ENCODE measurements at regions not wholly inside any gene's neighbourhood (a gene's known extent, or its start where the extent isn't known, plus 50 kb on each side); places are given as distances from the start of the nearest gene placed in this dataset.
"Not testable (repeated sequence)": the region's sequence is repeated elsewhere in the genome, so short reads cannot be mapped to it uniquely, and the experiment has no call there.

DNA sequence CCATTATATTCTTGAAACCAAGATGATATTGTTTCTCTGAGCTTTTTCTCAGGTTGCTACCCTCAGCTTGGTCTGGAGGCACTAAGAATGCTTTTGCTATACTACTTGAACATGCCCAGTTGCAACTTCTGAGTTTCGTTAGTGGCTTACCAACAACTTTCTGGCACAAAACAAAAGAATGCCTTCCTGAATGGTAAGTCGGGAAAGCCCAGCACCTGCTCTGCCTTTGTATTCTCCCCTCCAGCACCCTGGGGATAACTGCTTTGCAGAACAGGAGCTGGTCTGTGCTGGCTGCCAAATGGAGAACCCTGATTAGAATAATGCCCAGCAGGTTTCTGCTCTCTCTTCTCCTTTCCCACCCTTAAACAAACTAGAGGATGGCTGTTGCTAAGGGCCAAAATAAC, 149.3 kb downstream of the TGFB2 start:
- FAIRE-seq (no peak), DNase-seq (ENCODE audit: low spot score in 2 of 2) (no peak)

- FAIRE-seq (no peak), DNase-seq (ENCODE audit: low spot score in 2 of 2) (no peak)
These were observed 150.8 kb downstream of the TGFB2 start for GRCh38 chr1:218495931-218496330.

- DNase-seq (ENCODE audit: low spot score in 2 of 2) (no peak), FAIRE-seq (no peak)
These were observed 151.4 kb downstream of the TGFB2 start for GRCh38 chr1:218496561-218496960.

DNA sequence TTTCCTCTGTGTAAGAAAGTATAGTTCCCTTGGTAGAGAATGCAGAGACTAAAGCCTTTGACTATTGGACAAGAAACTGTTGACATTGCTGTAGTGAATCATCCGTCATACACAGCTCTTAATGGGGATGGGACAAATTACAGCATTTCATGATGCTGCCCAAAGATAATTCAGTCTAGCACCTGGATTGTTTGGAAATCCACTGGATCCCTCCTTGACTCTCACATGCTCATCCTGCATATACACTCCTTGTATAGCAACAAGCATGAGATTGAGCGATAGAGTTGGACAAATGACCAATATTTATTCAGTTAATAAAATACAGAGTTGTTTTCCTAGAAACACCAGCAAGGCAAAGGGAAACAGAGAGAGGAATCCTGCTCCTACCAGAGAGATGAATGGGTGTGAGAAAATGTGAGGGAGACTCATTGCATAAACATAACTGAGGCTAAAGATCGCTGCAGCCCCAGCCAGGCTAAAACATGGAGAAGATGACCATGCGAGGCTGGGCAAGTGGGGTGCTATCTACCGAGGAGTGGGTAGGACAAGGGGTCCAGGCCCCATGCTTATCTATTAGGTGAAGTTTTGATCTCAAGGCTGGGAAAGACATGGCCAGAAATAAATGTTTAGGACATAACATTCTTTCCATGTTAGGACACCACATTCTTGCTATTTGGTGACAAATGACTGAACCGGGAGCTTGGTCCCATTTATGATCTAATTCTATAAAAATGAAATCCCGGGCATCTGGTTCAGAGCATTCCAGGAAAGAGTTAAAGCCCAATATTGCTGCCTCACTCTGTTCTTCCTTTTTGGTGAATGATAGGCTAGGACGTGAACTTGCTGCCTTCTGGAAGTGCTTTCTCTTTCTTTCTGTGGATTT, 153.2 kb downstream of the TGFB2 start:
- FAIRE-seq (no peak), DNase-seq (ENCODE audit: low spot score in 2 of 2) (no peak)

GRCh38 chr1:218499011-218499691, 154.0 kb downstream of the TGFB2 start:
- DNase-seq (ENCODE audit: low spot score in 2 of 2), result no peak
- no peak for FAIRE-seq

DNA sequence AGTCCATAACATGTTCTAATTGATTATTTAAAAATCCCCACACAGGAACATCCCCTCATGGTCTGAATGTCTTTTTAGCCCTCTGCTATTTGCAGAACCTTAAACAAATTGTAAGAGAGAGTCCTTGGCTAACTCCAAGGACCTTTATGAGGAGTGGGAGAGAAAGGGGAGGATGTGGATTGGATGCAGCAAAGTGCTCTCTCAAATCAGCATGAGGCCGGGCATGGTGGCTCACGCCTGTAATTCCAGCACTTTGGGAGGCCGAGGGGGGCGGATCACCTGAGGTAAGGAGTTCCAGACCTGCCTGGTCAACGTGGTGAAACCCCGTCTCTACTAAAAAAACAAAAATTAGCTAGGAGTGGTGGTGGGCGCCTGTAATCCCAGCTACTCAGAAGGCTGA, 154.8 kb downstream of the TGFB2 start:
- no peak for FAIRE-seq
- no peak for DNase-seq (ENCODE audit: low spot score in 2 of 2)

DNA sequence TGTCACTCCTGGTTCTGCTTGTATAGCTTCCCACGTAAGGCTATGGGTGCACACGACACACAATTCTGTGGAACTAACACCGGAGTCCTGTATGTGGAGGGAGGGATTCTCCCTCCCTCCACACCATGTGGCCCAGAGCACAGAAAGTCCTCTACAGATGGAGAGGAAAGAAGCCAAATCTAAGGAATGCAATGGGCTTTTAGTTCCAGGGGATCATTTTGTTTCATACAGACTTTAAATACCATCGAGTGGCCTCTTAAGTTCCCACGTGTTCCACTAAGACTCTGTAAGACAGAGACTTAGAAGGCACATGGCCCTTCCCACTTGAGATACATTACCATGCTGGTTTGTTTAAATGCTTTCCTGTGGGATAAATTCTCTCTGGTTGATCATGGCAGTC, 156.0 kb downstream of the TGFB2 start:
- FAIRE-seq, result no peak
- DNase-seq (ENCODE audit: low spot score in 2 of 2), result no peak

DNA sequence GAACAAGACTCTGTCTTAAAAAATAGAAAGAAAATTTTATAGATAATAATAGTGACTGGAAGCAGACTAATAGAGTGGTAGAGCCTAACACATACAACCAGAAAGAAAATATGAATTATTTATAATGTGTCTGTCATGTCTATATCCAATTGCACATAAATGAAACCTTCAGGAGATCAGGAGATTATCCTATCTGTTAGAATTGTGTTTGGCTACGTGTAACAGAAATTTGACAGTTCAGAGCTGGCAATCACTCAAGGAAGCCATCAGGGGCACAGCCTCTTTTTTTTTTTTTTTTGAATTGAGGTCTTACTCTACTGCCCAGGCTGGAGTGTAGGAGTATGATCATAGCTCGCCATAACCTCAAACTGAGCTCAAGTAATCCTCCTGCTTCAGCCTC, 157.2 kb downstream of the TGFB2 start:
- FAIRE-seq, result no peak
- no peak for DNase-seq (ENCODE audit: low spot score in 2 of 2)

GRCh38 chr1:218503102-218503501, 158.0 kb downstream of the TGFB2 start:
- FAIRE-seq, result no peak
- no peak for DNase-seq (ENCODE audit: low spot score in 2 of 2)

GRCh38 chr1:218507355-218508002, 162.3 kb downstream of the TGFB2 start:
- DNase-seq (ENCODE audit: low spot score in 2 of 2) (no peak), FAIRE-seq (no peak)

GRCh38 chr1:218510153-218510772, 165.1 kb downstream of the TGFB2 start:
- FAIRE-seq (no peak), DNase-seq (ENCODE audit: low spot score in 2 of 2) (no peak)

- DNase-seq (ENCODE audit: low spot score in 2 of 2), result no peak
- no peak for FAIRE-seq
These were observed 168.2 kb downstream of the TGFB2 start for GRCh38 chr1:218513328-218513727.

DNA sequence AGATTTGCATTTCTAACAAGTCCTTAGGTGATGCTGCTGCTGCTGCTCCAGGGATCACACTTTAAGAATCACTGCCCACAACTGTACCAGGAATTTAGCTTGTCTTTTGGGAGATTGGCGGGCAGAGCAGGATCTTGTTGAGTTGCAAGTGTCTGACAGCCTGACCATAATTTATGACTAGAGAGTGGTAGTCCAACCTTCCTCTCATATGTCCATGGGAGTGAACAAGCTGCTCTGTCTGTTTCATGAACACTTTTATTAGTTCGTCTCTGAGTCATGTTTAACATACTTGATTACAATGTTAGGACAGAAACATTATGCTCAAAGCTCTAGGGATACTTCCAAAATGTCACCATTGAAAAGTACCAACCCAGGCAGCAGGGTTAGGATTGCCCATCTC, 169.6 kb downstream of the TGFB2 start:
- FAIRE-seq, result no peak
- no peak for DNase-seq (ENCODE audit: low spot score in 2 of 2)

- DNase-seq (ENCODE audit: low spot score in 2 of 2) (no peak), FAIRE-seq (no peak)
These were observed 171.4 kb downstream of the TGFB2 start for GRCh38 chr1:218516526-218516925.

DNA sequence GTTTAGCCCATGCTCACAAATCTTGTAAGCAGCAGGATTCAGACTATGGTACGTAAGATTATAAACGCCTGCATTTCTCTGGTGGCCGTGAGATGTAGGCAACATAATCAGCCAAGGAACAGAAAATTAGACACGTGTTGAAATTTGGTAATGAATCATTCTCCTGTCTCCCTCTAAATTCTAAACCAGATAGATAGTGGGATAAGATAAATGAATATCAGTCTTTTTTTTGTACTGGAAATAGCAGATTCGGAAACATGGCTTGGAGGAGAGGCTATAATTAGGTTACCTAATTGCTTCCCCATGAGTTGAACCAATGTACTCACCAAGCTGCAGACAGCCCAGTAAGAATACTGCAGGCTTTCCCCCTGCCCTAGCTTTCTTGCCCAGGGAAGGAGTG, 172.3 kb downstream of the TGFB2 start:
- no peak for FAIRE-seq
- no peak for DNase-seq (ENCODE audit: low spot score in 2 of 2)

DNA sequence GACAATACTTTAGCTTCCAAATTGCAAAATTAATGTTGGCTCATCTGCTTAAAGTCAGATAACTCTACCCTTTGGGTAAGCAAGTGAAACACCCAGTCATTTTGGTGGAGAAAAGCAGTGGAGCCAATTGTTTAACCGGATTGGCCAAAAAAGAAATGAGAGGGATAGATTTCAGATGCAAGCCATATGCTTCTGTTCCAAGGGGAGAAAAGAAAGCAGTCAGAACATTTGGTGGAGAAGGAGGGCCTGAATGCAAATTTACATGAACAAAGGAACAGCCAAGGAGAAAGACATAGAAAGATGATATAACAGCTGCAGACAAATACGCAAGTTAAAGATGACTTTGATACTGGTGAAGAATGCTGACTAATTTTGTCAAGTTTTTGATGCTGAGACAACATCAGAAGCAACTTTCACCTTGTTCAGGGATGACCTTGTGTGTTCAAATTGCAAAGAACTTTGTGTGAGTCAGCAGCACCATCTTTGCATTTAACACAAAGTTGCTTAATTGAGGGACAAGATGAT, 173.1 kb downstream of the TGFB2 start:
- DNase-seq (ENCODE audit: low spot score in 2 of 2) (no peak), FAIRE-seq (no peak)

GRCh38 chr1:218520646-218521045, 175.5 kb downstream of the TGFB2 start:
- FAIRE-seq; DNase-seq (ENCODE audit: low spot score in 2 of 2): not testable (repeated sequence)

GRCh38 chr1:218521414-218522169, 176.5 kb downstream of the TGFB2 start:
- peak in 1 of 2 donors; percentile 17 for DNase-seq (ENCODE audit: low spot score in 2 of 2)
- FAIRE-seq, result no peak

DNA sequence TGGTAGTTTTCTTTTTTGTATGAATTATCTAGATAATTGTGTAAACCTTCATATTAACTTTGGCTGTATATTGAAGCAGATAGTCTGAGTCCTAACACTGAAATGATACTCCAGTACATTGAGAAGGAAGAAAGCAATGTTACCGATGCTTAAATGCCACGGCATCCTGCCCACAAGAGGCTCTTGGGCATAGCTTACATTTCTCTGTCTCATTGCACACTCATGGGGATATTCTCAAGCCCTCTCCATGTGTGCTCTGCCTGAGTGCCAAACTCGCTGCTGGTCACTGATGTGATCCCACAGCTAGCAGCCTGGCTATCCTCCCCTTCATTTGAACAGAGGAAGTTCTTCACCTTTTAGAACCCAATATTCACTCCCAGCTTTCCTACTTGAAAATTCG, 179.4 kb downstream of the TGFB2 start:
- no peak for DNase-seq (ENCODE audit: low spot score in 2 of 2)
- no peak for FAIRE-seq

DNA sequence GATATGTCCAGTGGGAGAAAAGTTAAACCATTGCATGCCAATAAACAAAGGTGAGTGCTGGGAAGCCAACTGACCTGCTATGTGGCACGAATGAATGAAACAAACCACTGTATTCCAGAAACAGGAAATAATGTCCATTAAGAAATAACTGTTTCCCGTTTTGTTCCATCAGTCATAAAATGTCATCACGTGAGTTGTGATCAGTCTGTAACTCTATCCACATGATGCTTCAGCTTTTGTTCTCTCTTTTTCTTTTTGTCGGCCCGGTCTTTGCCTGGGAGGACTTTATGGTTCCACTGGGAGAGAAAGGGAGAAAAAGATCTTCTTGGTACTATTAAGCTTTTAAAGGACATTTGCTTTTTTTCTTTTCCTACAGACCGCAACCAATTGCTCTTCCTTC, 179.9 kb downstream of the TGFB2 start:
- no peak for FAIRE-seq
- no peak for DNase-seq (ENCODE audit: low spot score in 2 of 2)
